Stomach (tissue), 4 donors: ENCODE measurements at regions not wholly inside any gene's neighbourhood (a gene's known extent, or its start where the extent isn't known, plus 50 kb on each side); places are given as distances from the start of the nearest gene placed in this dataset.

Experiments
- EP300 ChIP-seq: sonication (generic); formaldehyde crosslinking; IDR thresholded peaks from one replicate; pipeline ENCODE4 v1.6.1; 2017; ENCODE audit warnings: antibody characterized with exemption
- POLR2AphosphoS5 ChIP-seq, 3 donors: sonication (generic); formaldehyde crosslinking; IDR thresholded peaks; one replicate each; pipeline ENCODE4 v1.6.1; 2016; ENCODE audit warnings: antibody characterized with exemption in 3 of 3

DNA sequence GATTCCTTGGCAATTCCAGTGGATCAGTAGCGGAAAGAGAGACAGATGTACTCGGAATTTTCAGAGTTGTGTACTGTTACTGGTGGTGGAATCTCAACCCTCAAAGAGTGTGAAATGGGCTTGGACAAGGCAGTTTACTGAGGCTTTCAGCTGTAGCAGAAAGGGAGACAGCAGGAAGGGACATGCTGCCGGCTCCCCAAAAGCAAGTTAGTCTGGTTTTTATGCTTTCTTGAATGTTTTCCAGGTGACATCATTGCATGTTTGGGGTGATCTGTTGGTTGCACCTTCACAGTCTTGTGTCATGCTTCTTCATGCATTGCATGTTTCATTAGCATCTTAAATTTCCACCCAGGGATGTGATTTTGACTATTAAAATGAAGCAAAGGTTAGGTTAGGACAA lies 1282.2 kb downstream of the ADGRL3 start:
- TF ChIP-seq POLR2AphosphoS5 (IDR thresholded peaks at IDR 0.05) (no peak), EP300 (no peak)
